ENCODE measurements at regions not wholly inside any gene's neighbourhood (a gene's known extent, or its start where the extent isn't known, plus 50 kb on each side); places are given as distances from the start of the nearest gene placed in this dataset.

DNA sequence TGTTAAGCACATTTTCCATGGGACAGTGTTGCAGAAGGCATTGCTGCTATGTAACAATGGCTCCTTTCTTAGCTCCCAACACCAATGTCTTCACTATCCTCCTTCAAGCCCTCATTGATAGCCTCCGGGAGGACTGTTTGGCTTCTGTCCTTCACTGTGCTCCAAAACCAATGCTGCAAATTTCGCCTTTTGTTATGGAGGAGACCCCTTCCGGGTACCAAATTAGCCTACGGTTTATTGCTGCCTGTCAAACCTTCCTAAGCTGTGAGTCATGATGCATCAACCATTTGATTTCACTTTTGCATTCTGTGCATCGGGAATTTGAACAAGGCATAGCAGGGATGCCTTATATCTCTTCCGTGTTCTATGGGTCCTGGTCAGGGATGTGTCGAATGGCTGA is 432.9 kb downstream of the GATA3 start:
- TF ChIP-seq POLR2A (IDR thresholded peaks at IDR 0.05), result no peak
- TF ChIP-seq, protein P1, sequence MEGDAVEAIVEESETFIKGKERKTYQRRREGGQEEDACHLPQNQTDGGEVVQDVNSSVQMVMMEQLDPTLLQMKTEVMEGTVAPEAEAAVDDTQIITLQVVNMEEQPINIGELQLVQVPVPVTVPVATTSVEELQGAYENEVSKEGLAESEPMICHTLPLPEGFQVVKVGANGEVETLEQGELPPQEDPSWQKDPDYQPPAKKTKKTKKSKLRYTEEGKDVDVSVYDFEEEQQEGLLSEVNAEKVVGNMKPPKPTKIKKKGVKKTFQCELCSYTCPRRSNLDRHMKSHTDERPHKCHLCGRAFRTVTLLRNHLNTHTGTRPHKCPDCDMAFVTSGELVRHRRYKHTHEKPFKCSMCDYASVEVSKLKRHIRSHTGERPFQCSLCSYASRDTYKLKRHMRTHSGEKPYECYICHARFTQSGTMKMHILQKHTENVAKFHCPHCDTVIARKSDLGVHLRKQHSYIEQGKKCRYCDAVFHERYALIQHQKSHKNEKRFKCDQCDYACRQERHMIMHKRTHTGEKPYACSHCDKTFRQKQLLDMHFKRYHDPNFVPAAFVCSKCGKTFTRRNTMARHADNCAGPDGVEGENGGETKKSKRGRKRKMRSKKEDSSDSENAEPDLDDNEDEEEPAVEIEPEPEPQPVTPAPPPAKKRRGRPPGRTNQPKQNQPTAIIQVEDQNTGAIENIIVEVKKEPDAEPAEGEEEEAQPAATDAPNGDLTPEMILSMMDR (IDR thresholded peaks at IDR 0.05), result no peak
- Histone ChIP-seq H3K36me3 (no peaks in the 10 kb centered on the region), H3K4me3 (no peak overlapping the region), H3K27me3 (no peaks in the 10 kb centered on the region), H3K27ac (no peak overlapping the region), H3K4me1 (no peaks in the 10 kb centered on the region), H3K9me3 (no peaks in the 10 kb centered on the region)
- no peak for DNase-seq

DNA sequence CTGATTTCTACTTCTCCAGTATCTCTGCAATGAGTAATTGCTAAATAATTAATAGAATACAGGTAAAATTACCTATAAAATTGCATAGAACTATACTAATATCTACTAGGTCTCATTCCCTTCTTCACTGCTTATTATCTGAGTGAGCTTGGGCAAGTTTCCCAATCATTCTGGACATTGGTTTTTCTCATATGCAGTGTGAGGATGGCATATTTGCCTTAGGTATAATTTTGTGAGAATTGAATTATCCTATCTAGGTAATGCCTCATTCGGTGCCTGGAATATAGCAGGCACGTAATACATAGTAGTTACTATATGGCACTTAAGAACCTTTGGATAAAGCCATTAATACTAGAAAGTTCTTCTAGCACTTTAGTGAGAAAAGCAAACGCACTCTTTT is 434.7 kb downstream of the GATA3 start:
- no peak for DNase-seq
- Histone ChIP-seq H3K27me3 (no peaks in the 10 kb centered on the region), H3K36me3 (no peaks in the 10 kb centered on the region)

DNA sequence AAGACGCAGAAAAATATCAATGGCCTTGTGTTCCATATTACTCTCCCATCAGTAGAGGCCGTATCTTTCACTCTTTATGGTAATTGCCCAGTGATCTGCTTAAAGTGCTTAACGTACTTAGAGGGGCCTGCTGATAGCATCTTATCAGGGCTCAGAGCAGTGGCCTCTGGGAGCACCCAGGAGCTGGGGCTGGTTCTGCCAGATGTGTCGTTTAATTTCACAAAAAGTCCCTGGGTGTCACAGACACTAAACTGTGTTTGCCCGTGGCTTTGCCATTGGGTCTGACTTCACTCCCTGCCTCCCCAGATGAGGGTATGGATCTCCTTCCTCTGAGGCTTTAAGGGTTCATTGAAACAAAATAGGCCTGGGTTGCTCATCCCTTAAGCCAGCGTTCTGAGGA is 435.3 kb downstream of the GATA3 start:
- Histone ChIP-seq H3K4me1 (no peaks in the 10 kb centered on the region), H3K36me3 (no peaks in the 10 kb centered on the region), H3K9me3 (no peaks in the 10 kb centered on the region), H3K27me3 (no peaks in the 10 kb centered on the region), H3K27ac (no peak overlapping the region), H3K4me3 (no peak overlapping the region)
- no peak for TF ChIP-seq POLR2A (IDR thresholded peaks at IDR 0.05)
- TF ChIP-seq, protein P1 (IDR thresholded peaks at IDR 0.05), result no peak
- no peak for DNase-seq

More for the DNA sequence above, 434.7 kb downstream of the GATA3 start:
- TF ChIP-seq POLR2A (IDR thresholded peaks at IDR 0.05), result no peak
- TF ChIP-seq, protein P1 (IDR thresholded peaks at IDR 0.05), result no peak
- Histone ChIP-seq H3K4me3 (no peak overlapping the region), H3K4me1 (no peaks in the 10 kb centered on the region), H3K9me3 (no peaks in the 10 kb centered on the region), H3K27ac (no peak overlapping the region)

DNA sequence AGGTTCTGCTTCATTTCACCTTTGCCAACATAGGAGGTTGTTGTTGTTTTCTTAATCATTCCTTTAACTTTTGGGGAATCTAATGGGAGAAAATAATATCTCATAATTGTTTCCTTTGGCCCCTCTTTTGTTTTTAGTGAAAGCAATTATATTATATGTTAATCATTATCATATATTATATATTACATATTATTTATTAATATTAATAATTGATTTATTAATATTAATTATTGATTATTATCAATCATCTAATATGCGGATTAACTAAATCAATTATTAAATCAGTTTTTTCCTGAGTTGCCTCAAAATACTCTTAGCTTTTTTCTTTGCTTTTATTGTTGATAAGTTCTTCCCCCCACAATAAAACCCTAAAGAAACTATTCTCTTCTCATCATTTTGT is 443.8 kb downstream of the GATA3 start:
- DNase-seq, result no peak
- H3K27ac ChIP-seq, result no peak overlapping the region
- H3K27me3 ChIP-seq, result no peaks in the 10 kb centered on the region
- TF ChIP-seq, protein P1 (IDR thresholded peaks at IDR 0.05), result no peak
- TF ChIP-seq POLR2A (IDR thresholded peaks at IDR 0.05), result no peak
- no peak overlapping the region for H3K4me3 ChIP-seq
- no peaks in the 10 kb centered on the region for H3K4me1 ChIP-seq
- no peaks in the 10 kb centered on the region for H3K9me3 ChIP-seq
- H3K36me3 ChIP-seq, result no peaks in the 10 kb centered on the region

DNA sequence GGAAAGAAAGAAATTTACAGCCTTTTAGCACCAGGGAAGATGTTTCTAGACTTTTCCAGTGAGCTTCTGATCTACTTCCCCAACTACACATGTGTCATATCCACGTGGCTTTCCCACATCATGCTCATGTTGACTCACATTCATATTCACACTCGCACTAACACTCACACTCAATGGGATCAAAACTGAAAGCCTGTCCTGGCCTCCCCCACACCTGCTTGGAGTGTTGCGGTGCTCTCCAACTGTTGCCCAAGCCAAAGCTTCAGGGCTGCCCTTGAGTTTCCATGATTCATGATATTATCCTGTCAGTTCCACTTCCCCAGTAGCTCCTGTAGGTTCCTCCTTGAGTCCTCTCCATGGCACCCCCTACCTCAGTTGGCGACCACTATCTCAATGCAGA is 444.4 kb downstream of the GATA3 start:
- Histone ChIP-seq H3K4me1 (no peaks in the 10 kb centered on the region), H3K9me3 (no peaks in the 10 kb centered on the region), H3K4me3 (no peak overlapping the region), H3K36me3 (no peaks in the 10 kb centered on the region), H3K27ac (no peak overlapping the region), H3K27me3 (no peaks in the 10 kb centered on the region)
- DNase-seq, result no peak
- TF ChIP-seq, protein P1 (IDR thresholded peaks at IDR 0.05), result no peak
- no peak for TF ChIP-seq POLR2A (IDR thresholded peaks at IDR 0.05)

DNA sequence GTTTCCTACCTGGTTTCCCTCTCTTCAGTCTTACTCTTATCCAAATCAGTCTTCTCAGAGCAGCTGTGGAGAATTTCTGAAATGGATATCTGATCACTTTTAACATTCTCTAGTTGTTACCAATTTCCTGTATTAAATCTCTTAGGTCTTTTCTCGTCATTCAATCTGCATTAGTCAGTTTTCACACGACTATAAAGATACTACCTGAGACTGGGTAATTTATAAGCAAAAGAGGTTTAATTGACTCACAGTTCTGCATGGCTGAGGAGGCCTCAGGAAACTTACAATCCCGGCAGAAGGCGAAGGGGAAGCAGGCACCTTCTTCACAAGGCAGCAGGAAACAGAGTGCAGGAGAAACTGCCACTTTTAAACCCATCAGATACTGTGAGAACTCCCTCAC is 444.8 kb downstream of the GATA3 start:
- Histone ChIP-seq H3K36me3 (no peaks in the 10 kb centered on the region), H3K27ac (no peak overlapping the region), H3K4me3 (no peak overlapping the region), H3K4me1 (no peaks in the 10 kb centered on the region), H3K9me3 (no peaks in the 10 kb centered on the region), H3K27me3 (no peaks in the 10 kb centered on the region)
- DNase-seq, result no peak
- TF ChIP-seq, protein P1 (IDR thresholded peaks at IDR 0.05), result no peak
- TF ChIP-seq POLR2A (IDR thresholded peaks at IDR 0.05), result no peak
